ENCODE measurements at regions not wholly inside any gene's neighbourhood (a gene's known extent, or its start where the extent isn't known, plus 50 kb on each side); places are given as distances from the start of the nearest gene placed in this dataset.

GRCh38 chr12:41970744-41971143, 173.9 kb downstream of the GXYLT1 start:
- no peak for TF ChIP-seq CTCF (IDR thresholded peaks at IDR 0.05 in 2 of 3, conservative IDR thresholded peaks at IDR 0.05 in 1 of 3; ENCODE audit: insufficient read depth in 2 of 3, low read depth in 1 of 3, low read length in 3 of 3)
- TF ChIP-seq ZBTB34 (CRISPR knock-in tag; IDR thresholded peaks at IDR 0.05): no peak

Data from K562 (cell line).